ENCODE measurements at regions not wholly inside any gene's neighbourhood (a gene's known extent, or its start where the extent isn't known, plus 50 kb on each side); places are given as distances from the start of the nearest gene placed in this dataset.

- TF ChIP-seq, protein P1, sequence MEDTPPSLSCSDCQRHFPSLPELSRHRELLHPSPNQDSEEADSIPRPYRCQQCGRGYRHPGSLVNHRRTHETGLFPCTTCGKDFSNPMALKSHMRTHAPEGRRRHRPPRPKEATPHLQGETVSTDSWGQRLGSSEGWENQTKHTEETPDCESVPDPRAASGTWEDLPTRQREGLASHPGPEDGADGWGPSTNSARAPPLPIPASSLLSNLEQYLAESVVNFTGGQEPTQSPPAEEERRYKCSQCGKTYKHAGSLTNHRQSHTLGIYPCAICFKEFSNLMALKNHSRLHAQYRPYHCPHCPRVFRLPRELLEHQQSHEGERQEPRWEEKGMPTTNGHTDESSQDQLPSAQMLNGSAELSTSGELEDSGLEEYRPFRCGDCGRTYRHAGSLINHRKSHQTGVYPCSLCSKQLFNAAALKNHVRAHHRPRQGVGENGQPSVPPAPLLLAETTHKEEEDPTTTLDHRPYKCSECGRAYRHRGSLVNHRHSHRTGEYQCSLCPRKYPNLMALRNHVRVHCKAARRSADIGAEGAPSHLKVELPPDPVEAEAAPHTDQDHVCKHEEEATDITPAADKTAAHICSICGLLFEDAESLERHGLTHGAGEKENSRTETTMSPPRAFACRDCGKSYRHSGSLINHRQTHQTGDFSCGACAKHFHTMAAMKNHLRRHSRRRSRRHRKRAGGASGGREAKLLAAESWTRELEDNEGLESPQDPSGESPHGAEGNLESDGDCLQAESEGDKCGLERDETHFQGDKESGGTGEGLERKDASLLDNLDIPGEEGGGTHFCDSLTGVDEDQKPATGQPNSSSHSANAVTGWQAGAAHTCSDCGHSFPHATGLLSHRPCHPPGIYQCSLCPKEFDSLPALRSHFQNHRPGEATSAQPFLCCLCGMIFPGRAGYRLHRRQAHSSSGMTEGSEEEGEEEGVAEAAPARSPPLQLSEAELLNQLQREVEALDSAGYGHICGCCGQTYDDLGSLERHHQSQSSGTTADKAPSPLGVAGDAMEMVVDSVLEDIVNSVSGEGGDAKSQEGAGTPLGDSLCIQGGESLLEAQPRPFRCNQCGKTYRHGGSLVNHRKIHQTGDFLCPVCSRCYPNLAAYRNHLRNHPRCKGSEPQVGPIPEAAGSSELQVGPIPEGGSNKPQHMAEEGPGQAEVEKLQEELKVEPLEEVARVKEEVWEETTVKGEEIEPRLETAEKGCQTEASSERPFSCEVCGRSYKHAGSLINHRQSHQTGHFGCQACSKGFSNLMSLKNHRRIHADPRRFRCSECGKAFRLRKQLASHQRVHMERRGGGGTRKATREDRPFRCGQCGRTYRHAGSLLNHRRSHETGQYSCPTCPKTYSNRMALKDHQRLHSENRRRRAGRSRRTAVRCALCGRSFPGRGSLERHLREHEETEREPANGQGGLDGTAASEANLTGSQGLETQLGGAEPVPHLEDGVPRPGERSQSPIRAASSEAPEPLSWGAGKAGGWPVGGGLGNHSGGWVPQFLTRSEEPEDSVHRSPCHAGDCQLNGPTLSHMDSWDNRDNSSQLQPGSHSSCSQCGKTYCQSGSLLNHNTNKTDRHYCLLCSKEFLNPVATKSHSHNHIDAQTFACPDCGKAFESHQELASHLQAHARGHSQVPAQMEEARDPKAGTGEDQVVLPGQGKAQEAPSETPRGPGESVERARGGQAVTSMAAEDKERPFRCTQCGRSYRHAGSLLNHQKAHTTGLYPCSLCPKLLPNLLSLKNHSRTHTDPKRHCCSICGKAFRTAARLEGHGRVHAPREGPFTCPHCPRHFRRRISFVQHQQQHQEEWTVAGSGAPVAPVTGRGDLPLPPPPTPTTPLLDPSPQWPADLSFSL (CRISPR knock-in tag; IDR thresholded peaks at IDR 0.05): no peak
- TF ChIP-seq MAF1 (CRISPR knock-in tag; IDR thresholded peaks at IDR 0.05; ENCODE audit: borderline replicate concordance) (no peak), MYNN (CRISPR knock-in tag; IDR thresholded peaks at IDR 0.05; ENCODE audit: low read depth) (no peak), ATM (IDR thresholded peaks at IDR 0.05; ENCODE audit: borderline replicate concordance) (no peak), ZNF672 (CRISPR knock-in tag; IDR thresholded peaks at IDR 0.05) (no peak), MEF2D (CRISPR knock-in tag; IDR thresholded peaks at IDR 0.05) (no peak), SRSF4 (IDR thresholded peaks at IDR 0.05; ENCODE audit: low read depth, low read length, poor library complexity, severe bottlenecking) (no peak), GRHL1 (CRISPR knock-in tag; conservative IDR thresholded peaks at IDR 0.05) (no peak)
Measured at GRCh38 chr16:26531290-26531730, 535.4 kb upstream of the C16orf82 start (continued).

Data from HepG2 (cell line).